Right lobe of liver (tissue), 6 donors: ENCODE measurements at regions not wholly inside any gene's neighbourhood (a gene's known extent, or its start where the extent isn't known, plus 50 kb on each side); places are given as distances from the start of the nearest gene placed in this dataset.

Experiments
- ATAC-seq, 4 donors: fragments of 200-7000 bp; cut with Tn5 transposase; one replicate each; pipeline ENCODE4 v1.9.1; 2020; ENCODE audit warnings: mild to moderate bottlenecking in 4 of 4, moderate library complexity in 4 of 4
- DNase-seq, 3 donors: peaks; one replicate each; pipeline ENCODE4 v3.0.0-alpha.2; 2020
- H3K27ac ChIP-seq, 3 donors: fragments of 200-600 bp; one replicate each; pipeline ENCODE4 v1.8.0; 2022
- H3K27me3 ChIP-seq, 2 donors: fragments of 200-600 bp; one replicate each; pipeline ENCODE4 v1.8.0; 2022
- H3K36me3 ChIP-seq, 4 donors: fragments of 200-600 bp; sonication (generic) in 1 of 4; one replicate each; pipeline versions ENCODE4 v1.5.1 to v1.8.0; 2017 to 2022; ENCODE audit warnings: control low read depth in 1 of 4
- H3K4me1 ChIP-seq, 4 donors: fragments of 200-600 bp; sonication (generic) in 1 of 4; one replicate each; pipeline versions ENCODE4 v1.5.1 to v1.8.0; 2017 to 2022; ENCODE audit warnings: control low read depth in 1 of 4
- H3K4me3 ChIP-seq, 3 donors: fragments of 200-600 bp; one replicate each; pipeline ENCODE4 v1.8.0; 2022
- H3K9me3 ChIP-seq, 4 donors: fragments of 200-600 bp; sonication (generic) in 1 of 4; one replicate each; pipeline versions ENCODE4 v1.5.1 to v1.8.0; 2017 to 2022; ENCODE audit warnings: control low read depth in 1 of 4
- POLR2A ChIP-seq: fragments of 450-650 bp; IDR thresholded peaks from one replicate; pipeline ENCODE4 v1.6.1; 2017; ENCODE audit warnings: antibody characterized with exemption, mild to moderate bottlenecking
- WGBS: methylation state at CpG from one replicate; pipeline ENCODE4 v1.1.6; 2018; ENCODE audit warnings: low coverage, low lambda C conversion rate; ENCODE audit not compliant: insufficient coverage; ENCODE audit errors: missing lambda C conversion rate; 5-methylcytosine and 5-hydroxymethylcytosine counted together
- intact Hi-C, 2 donors: fragments of 100-400 bp; cut with DNase I; formaldehyde crosslinking; loops; one replicate each; pipeline versions ENCODE4 v1.11.2 to v1.14.1; 2022
- TF ChIP-seq, protein P1 (sequence below), 4 donors: fragments of 200-600 bp in 3 of 4; fragments of 450-650 bp in 1 of 4; IDR thresholded peaks; one replicate each; pipeline versions ENCODE4 v1.5.1 to v1.8.0; 2016 to 2022; ENCODE audit warnings: antibody characterized with exemption in 4 of 4, mild to moderate bottlenecking in 2 of 4
- donor health status: DM: no; HTN: yes; CAD: no.
- donor health status: DM: no; HTN: no; CAD: no.
- donor health status: DM: no; HTN: no; CAD: no.
- donor health status: DM: no; HTN: yes; CAD: no.
- donor health status: DM: no; HTN: yes; CAD: no.

DNA sequence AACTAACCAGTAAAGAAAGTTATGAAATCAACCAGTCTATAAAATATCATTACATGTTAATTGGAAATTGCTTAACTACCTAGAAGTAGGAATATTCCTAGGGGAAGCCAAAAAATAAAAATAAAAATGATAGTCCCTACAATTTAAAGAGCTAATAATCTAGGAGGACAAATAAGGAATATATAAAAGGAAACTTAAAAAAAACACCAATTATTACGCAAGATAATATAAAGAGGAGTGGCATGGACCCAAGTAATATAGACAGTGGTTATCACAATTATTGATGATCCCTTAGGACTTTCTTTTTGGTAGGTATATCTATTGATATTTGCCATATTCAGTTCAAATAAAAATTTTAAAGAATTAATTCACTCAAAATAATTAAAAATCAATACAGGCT, 498.7 kb downstream of the SOX5 start:
- ATAC-seq (no peak), DNase-seq (no peak)
- H3K4me3 ChIP-seq = no peak overlapping the region

DNA sequence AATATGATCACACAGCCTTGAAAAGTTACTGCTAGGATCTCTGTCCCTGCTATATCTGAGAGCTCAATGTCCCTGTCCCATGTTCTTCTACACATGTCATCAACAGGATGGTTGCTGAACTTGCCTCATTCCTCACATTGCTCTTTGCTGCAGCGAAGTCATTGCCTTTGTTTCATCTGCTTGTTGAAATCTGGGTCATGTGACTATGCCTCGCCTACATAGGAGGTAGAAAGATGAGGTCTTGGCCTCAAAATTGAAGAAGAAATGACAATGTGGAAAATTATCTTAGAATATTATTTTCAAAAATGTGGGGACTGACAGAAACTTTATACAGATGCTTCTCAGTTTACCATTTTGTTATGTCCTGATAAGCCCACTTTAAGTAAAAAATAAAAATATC, 494.2 kb downstream of the SOX5 start:
- ATAC-seq (no peak), DNase-seq (no peak)

More for the DNA sequence above, 498.7 kb downstream of the SOX5 start:
- Histone ChIP-seq H3K27ac (no peak overlapping the region), H3K27me3 (no peaks in the 10 kb centered on the region), H3K9me3 (no peaks in the 10 kb centered on the region), H3K4me1 (no peaks in the 10 kb centered on the region), H3K36me3 (no peaks in the 10 kb centered on the region)
- WGBS = 86% methylated on average over 1 of the region's 1 CpG
- TF ChIP-seq, protein P1, sequence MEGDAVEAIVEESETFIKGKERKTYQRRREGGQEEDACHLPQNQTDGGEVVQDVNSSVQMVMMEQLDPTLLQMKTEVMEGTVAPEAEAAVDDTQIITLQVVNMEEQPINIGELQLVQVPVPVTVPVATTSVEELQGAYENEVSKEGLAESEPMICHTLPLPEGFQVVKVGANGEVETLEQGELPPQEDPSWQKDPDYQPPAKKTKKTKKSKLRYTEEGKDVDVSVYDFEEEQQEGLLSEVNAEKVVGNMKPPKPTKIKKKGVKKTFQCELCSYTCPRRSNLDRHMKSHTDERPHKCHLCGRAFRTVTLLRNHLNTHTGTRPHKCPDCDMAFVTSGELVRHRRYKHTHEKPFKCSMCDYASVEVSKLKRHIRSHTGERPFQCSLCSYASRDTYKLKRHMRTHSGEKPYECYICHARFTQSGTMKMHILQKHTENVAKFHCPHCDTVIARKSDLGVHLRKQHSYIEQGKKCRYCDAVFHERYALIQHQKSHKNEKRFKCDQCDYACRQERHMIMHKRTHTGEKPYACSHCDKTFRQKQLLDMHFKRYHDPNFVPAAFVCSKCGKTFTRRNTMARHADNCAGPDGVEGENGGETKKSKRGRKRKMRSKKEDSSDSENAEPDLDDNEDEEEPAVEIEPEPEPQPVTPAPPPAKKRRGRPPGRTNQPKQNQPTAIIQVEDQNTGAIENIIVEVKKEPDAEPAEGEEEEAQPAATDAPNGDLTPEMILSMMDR (IDR thresholded peaks at IDR 0.05) = no peak
- no peak for TF ChIP-seq POLR2A
- intact Hi-C loops = no loop called here

DNA sequence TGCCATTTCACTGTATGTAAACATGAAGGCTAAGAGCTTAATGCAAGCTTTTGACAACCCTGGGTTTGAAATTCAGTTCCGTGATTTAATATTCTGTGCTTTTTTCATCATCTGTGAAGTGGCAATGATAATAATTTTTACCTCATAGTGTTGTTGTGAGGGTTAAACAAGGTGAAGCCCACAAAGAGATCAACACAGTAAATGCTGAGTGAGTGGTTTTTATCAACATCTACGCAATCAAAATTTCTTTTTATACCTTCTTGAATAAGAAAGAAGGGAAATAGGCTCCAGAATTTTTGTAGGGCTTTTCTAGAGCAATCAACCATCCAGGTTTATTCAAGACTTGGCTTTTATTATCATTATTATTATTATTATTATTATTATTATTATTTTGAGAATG, 490.8 kb downstream of the SOX5 start:
- intact Hi-C loops = no loop called here
- Histone ChIP-seq H3K4me1 (no peaks in the 10 kb centered on the region), H3K27me3 (no peaks in the 10 kb centered on the region), H3K4me3 (no peak overlapping the region), H3K9me3 (peaks cover 0 to 7% (median 0%) of the 10 kb centered on the region in 4 donors), H3K36me3 (no peaks in the 10 kb centered on the region), H3K27ac (no peak overlapping the region)
- no peak for TF ChIP-seq POLR2A
- TF ChIP-seq, protein P1 (IDR thresholded peaks at IDR 0.05) = no peak
- DNase-seq (no peak), ATAC-seq (no peak)
- 84% methylated on average over 2 of the region's 2 CpGs for WGBS

More for the DNA sequence above, 494.2 kb downstream of the SOX5 start:
- no peaks in the 10 kb centered on the region for H3K27me3 ChIP-seq
- TF ChIP-seq, protein P1 (IDR thresholded peaks at IDR 0.05) = no peak
- TF ChIP-seq POLR2A = no peak
- H3K4me1 ChIP-seq = no peaks in the 10 kb centered on the region
- H3K36me3 ChIP-seq = no peaks in the 10 kb centered on the region
- no peaks in the 10 kb centered on the region for H3K9me3 ChIP-seq
- no peak overlapping the region for H3K27ac ChIP-seq
- no peak overlapping the region for H3K4me3 ChIP-seq
- intact Hi-C loops = no loop called here
- WGBS = 57% methylated on average over 2 of the region's 2 CpGs

DNA sequence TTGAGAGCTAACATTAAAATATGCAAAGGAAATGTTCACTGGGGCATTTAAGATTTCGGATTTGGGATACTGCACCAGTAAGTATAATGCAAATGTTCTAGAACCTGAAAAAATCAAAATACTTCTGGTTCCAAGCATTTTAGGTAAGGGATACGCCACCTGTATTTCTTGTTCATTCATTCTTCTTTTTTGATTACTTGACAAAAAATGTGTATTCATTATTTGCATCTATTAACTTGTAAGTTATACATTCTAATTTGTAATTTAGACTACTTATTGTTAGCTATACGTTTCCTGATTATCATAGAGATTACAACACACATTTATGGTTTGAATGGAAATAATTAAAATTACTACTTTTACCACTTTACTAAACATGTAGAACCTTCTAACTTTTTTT, 486.9 kb downstream of the SOX5 start:
- WGBS = 43% methylated on average over 3 of the region's 3 CpGs
- H3K9me3 ChIP-seq = peaks cover 0 to 7% (median 0%) of the 10 kb centered on the region in 4 donors
- TF ChIP-seq, protein P1 (IDR thresholded peaks at IDR 0.05) = no peak
- ATAC-seq (no peak), DNase-seq (no peak)
- H3K36me3 ChIP-seq = no peaks in the 10 kb centered on the region
- H3K27ac ChIP-seq = no peak overlapping the region
- no peak overlapping the region for H3K4me3 ChIP-seq
- H3K4me1 ChIP-seq = no peaks in the 10 kb centered on the region
- intact Hi-C loops = no loop called here
- no peaks in the 10 kb centered on the region for H3K27me3 ChIP-seq

DNA sequence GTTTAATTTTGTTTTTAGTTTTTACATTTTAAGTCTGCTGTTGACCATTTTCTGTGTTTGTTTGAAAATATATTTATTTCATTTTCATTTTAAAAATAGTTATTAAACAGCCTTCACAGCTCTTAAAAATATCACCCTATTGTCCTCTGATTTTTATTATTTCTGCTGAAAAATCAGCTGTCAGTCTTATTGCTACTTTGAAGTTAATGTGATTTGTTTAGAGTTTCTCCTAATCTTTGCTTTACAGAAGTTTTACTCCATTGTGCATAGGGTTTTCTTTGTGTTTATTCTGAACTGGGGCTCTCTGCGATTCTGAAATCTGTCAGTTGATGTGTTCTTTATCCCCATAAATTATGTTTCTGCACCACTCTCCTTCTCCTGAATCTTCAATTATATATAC, 486.3 kb downstream of the SOX5 start:
- no peak for TF ChIP-seq POLR2A
- TF ChIP-seq, protein P1 (IDR thresholded peaks at IDR 0.05) = no peak
- DNase-seq = no peak
- Histone ChIP-seq H3K4me1 (no peaks in the 10 kb centered on the region), H3K27me3 (no peaks in the 10 kb centered on the region), H3K36me3 (no peaks in the 10 kb centered on the region), H3K4me3 (no peak overlapping the region), H3K27ac (no peak overlapping the region), H3K9me3 (peaks cover 0 to 7% (median 0%) of the 10 kb centered on the region in 4 donors)
- WGBS = 92% methylated on average over 1 of the region's 1 CpG
- ATAC-seq = no peak
- intact Hi-C loops = no loop called here
